ENCODE measurements at regions not wholly inside any gene's neighbourhood (a gene's known extent, or its start where the extent isn't known, plus 50 kb on each side); places are given as distances from the start of the nearest gene placed in this dataset.
"Not testable (repeated sequence)": the region's sequence is repeated elsewhere in the genome, so short reads cannot be mapped to it uniquely, and the experiment has no call there.

DNA sequence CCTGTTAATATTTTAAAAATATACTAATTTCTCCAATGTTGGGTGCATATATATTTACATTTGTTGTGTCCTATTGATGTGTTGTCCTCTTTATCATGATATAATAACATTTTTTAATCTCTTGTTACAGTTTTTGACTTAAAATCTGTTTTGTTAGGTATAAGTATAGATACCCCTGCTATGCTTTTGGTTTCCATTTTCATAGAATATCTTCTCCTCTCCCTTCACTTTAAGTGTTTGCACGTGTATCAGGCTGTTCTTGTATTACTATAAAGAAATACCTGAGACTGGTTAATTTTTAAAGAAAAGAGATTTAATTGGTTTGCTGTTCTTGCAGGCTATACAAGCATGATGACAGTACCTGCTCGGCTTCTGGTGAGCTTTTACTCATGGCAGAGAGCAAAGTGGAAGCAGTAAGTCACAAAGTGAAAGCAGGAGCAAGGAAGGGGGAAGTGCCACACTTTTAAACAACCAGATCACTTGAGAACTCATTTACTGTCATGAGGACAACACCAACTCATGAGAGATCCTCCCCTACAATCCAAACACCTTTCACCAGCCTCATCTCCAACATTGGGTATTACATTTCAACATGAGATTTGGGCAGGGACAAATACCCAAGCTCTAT is 340.5 kb upstream of the SYNCRIP start:
- DNase-seq (ENCODE audit: low read depth in 4 of 4, low spot score in 1 of 4) = no peak

DNA sequence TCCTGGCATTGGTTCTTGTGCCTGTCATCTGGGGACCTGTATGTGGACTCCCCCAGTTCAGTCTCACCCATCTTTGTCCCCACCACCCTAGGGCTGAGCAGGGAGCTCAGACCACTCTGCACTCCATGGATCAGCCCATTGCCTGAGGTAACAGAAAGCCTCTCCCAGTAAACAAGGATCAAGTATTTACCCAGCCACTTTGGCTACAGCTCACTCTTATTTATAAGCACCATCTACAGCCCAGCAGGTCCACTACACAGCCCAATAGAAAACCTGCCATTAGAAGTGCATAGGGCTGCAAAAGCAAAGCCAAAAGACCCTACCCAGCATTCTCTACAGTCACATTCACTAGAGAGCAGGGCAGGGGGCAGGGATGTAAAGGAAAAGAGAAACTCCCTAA is 335.0 kb upstream of the SYNCRIP start:
- no peak for DNase-seq (ENCODE audit: low read depth in 4 of 4, low spot score in 1 of 4)

DNA sequence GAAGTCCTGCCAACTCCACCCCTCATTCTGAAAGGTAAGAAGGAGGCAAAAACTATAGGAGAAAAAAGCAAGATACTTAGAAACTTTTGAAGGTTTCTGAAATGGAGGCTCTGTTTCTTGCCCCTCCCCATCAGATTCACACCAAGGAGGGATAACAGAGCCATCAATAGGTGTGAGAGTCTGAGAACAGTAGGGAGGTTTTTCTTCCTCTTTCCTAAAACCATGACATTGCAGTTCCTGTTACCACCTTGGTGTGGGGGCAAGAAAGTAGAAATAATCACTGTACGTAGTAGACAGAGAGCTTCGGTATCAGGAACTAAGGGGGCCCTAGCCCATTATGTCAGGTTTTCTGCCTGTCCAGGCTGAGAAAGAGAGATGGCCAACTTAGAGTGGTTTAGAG is 333.3 kb upstream of the SYNCRIP start:
- DNase-seq (ENCODE audit: low read depth in 4 of 4, low spot score in 1 of 4) = no peak

DNA sequence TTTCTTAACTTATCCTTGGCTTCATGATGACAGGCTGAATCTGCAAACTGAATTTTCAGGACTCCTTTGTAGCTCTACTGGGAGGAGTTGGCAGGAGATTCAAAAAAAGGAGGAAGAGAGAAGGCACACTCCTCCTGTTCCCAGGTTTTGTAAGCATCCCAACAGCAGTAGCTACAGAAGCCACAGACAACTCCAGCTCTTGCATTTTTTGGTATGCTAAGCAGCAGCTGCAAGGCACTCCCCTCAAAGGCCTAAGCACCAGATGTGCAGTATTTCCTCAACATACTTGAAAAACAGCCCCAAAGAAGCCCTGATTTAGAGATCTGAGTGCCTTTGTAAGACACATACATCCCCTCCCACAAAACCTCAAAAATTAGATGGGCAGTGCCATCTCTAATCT is 328.6 kb upstream of the SYNCRIP start:
- no peak for DNase-seq (ENCODE audit: low read depth in 4 of 4, low spot score in 1 of 4)

DNA sequence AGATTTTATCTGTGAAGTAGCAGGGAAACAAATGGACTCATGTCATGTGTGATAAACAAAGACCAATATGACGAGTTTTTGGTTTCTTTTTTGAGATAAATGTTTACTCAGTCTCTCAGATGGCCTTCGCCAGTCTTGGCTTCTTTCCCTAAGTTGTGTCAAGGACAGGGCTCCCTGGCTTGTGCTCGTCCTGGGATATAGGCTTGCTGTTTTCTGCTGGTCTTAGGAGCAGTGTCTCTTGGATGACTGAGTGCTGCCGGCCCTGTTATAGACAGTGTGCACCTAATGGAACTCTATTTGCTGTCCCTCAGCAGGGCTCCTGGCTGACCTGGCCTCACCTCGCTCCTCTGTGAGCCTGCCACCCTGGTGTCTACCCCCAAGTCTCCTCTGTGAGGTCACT is 324.1 kb upstream of the SYNCRIP start:
- DNase-seq (ENCODE audit: low read depth in 4 of 4, low spot score in 1 of 4) = no peak

DNA sequence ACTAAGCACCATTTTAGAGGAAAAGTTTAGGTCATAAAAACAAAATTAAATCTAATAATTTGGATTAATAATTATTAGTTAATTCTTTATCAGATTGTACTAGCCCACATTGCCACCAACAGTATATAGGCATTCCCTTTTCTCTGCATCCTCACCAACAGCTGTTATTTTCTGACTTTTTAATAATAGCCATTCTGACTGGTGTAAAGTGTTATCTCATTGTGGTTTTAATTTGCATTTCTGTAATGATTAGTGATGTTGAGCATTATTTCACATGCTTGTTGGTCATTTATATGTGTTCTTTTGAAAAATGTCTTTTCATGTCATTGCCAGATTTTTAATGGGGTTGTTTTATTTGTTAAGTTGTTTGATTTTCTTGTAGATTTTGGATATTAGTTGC is 319.1 kb upstream of the SYNCRIP start:
- DNase-seq (ENCODE audit: low read depth in 4 of 4, low spot score in 1 of 4) = no peak

DNA sequence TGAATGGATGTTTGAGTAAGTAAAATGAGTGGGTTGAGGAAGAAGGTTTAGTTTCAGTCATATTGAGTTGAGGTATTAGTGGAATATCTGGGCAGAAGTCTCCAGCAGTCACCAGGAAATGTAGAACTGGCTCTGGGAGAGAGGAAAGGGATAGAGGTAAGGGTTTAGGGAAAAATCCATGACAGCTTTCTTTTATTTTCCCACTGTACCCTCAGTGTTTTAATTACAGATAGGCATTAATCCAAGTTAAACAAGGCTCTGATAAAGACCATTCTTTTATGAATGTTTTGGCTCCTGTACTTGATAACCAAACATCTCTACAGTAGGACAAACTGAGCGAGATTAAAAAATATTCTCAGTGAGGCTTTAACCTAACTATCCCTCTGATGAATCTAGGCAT is 318.4 kb upstream of the SYNCRIP start:
- no peak for DNase-seq (ENCODE audit: low read depth in 4 of 4, low spot score in 1 of 4)

DNA sequence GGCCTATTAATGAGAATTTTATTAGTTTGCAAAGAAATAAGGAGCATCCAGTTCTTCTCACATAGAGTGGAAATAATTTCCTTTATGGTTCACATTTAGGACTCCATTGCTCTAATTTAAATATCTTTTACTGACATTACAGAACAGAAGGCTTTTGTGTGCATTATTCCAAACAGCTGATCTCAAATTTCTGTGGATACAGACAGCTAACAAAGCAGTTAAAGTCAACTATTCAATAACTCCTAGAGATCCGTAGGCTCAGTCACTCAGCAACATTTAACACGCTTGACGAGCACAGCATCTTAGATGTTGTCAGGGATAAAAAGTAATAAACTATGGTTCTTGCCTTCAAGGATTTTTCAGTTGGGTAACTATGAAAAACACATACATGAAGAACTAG is 305.8 kb upstream of the SYNCRIP start:
- DNase-seq (ENCODE audit: low read depth in 4 of 4, low spot score in 1 of 4) = no peak

DNA sequence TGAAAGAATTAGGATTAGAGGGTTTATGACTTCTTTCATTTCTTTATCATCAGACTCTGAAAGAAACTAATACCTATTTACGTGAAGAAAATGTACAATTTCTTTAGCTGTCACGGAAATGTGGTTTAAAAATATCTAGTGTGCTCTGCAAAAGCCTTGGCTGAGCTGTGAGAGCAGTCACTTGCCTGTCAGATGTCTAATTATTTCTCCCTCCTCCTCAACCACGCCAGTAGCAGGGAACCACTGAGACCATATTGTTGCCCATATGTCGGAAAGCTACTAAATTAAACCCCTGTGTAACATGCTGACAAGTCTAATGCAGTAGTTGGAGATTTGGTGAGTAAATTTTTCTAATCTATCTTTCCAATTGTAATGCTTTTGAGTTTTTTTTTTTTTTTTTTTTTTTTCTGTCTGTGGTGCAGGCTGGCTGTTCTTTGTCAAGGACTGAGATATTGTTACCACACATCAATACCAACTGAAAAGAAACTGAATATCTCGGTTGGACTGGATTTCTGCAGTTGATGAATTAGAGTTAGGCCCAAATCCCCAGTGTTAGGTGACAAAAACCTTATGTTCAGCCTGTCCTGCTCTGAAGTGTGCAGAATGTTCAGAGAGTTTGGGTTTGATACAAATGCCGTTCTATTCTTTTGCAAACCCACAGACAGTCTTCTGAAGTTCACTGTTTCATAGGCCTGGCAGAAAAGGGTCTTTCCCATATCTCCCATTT is 302.9 kb upstream of the SYNCRIP start:
- no peak for DNase-seq (ENCODE audit: low read depth in 4 of 4, low spot score in 1 of 4)

DNA sequence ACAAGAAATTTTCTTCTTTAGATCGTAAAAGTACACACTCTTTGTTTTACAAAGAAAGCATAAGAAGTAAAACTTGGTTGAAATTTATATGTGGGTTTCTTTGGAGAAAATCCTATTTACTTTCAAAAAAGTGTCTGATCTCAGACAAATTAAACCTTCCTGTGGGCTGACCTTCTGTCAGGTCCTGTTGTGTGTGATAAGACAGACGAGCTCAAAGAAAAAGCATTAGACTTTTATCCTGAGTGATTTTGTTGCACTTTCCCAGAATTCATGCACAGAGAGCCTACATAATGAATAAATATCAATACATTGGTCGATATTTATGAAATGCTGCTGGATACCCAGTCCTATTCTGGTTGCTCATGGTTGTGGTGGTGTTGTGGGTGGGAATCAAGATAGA is 302.1 kb upstream of the SYNCRIP start:
- DNase-seq (ENCODE audit: low read depth in 4 of 4, low spot score in 1 of 4) = no peak

DNA sequence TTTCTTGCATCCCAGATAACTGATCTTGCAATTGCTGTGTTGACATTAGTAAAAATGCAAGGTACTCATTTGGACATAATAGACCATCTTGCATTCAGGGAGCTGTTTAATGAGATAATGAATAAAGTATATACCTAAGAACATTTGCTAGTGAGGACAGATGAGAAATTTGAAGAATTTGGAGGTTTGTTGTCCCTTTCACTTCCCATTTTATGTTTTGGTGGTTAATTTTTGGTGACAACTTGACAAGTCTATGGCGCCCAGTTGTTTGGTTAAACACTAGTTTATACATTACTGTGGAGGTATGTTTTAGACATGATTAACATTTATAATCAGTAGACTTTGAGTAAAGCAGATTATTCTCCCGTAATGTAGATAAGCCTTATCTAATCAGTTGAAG is 300.2 kb upstream of the SYNCRIP start:
- no peak for DNase-seq (ENCODE audit: low read depth in 4 of 4, low spot score in 1 of 4)

DNA sequence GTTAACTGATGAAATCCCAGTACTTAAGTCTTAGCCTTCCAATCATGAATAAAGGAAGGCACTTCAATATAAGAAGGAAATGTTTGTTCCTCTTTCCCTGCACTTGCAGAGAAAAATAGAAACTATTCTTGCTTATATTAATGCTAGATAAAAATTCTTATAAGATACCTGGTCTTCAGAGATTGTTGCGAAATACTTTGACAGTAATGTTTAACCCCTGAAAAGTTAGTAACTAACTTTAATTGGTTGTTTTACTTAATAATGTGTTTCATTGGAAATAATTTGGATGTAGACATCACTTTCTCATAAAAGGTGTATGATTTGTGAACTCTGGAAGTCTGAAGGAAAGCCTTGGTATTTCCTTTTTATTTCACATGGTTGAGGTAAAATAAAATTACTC is 294.2 kb upstream of the SYNCRIP start:
- DNase-seq (ENCODE audit: low read depth in 4 of 4, low spot score in 1 of 4) = no peak

DNA sequence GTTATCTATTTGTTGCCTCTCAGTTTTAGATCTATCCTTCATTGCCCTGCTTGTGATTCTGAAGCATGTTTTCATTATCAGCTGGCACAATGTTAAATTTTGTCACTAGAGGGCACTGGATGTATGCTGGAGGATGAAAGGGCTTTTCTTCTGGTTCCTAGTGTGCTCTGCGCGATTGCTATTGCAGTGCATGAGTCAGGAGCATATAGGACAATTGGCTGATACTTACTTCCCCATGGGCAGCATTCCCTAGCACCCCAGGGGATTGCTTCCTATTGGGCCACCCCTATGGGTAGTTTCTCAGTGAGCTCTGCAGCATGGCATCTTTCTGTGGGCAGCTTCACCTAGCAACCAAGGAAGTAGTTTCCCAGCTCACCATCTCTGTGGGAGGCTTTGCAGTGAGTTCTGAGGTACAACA is 280.3 kb upstream of the SYNCRIP start:
- no peak for DNase-seq (ENCODE audit: low read depth in 4 of 4, low spot score in 1 of 4)

DNA sequence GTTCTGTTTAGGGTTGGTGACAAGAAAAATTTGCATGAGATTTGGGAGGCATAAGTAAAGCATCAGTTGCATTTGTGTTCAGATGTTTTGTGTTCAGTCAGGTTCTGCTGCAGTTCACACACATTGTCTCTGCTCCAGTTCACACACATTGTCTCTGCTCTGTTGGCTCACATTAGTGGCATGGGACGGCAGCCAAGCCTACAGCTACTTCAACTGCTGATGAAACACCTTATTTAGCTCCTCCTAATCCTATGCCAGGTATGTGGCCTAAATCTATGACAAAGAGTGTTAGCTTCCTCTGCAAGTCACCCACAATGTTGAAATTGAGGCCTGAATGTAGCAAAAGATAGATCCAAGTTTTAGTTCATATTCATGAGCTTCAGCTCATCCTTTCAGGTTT is 278.1 kb upstream of the SYNCRIP start:
- DNase-seq (ENCODE audit: low read depth in 4 of 4, low spot score in 1 of 4) = no peak

DNA sequence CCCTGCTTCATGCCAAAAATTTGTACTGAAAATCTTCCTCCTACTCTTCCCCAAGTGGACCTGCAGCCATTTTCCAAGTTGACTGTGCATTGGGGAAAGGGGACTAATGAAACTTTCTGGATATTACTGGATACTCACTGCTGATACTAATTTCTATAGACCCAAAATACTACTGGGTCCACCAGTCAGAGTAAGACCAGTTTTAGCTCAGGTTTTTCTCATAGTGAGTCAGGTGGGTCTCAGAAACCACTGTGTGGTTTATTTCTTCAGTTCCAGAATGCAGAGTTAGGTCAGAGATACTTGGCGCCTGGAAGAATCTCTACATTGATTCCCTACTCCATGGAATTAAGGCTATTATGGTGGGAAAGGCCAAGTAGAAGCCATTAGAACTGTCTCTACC is 274.8 kb upstream of the SYNCRIP start:
- DNase-seq (ENCODE audit: low read depth in 4 of 4, low spot score in 1 of 4) = no peak

DNA sequence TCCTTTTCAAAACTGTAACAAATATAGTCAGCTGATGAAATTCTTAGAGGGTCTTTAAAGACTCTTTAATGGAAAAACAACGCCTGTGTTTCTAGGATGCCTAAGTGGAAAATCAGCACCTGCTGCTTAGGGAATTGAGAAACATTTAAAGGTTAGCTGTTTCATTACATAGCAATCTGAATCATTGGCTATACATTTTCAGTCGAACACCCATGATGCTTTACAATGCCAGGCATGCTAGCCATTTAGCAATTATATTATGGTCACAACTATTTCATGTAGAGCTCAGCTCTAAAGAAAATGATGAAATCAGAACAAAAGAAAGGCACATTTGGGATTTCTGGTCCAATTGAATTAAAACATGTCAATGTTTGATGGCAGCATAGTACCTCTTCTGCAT is 270.3 kb upstream of the SYNCRIP start:
- DNase-seq (ENCODE audit: low read depth in 4 of 4, low spot score in 1 of 4) = no peak

DNA sequence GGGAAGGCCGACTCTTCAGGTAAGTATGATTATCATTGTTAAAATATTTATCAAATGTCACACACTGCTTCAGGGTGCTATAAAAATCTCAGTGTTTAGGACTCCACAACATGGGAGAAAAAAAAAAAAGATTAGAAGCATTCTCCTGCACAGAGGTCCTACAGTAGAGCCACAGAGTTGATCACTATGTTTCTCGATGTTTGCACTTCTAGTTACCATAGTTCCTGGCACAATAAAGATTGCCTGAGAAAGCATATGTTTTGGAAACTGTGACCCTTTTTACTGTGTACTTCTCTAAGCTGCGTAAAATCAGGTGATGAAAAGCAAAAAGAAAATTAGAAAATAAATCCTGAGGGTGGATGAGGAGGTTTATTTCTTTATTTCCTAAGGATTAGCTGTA is 269.9 kb upstream of the SYNCRIP start:
- DNase-seq (ENCODE audit: low read depth in 4 of 4, low spot score in 1 of 4) = no peak

DNA sequence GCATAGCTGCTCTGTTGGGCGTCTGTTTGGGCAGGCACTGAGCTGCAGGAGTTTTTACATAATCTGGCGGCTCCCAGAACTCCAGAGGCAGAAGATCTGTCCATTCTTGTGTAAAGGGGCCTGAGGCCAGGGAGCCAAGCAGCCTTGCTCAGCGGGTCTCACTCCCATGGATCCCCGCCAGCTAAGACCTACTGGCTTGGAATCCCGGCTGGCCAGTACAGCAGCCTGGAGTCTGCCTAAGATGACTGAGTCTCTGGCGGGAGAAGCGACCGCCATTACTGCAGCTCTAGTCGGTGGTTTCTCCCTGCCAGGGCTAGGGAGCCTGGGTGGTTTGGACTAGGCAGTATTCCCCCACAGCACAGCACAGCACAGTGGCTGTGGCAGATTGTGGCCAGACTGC is 268.4 kb upstream of the SYNCRIP start:
- DNase-seq (ENCODE audit: low read depth in 4 of 4, low spot score in 1 of 4) = no peak

DNA sequence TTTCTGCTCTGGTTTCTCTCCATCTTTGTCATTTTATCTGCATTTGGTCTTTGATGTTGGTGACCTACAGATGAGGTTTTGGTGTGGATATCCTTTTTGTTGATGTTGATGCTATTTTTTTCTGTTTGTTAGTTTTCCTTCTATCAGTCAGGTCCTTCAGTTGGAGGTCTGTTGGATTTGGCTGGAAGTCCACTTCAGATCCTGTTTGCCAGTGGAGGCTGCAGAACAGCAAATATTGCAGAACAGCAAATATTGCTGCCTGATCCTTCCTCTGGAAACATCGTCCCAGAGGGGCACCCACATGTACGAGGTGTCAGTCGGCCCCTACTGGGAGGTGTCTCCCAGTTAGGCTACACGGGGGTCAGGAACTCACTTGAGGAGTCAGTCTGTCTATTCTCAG is 265.4 kb upstream of the SYNCRIP start:
- DNase-seq (ENCODE audit: low read depth in 4 of 4, low spot score in 1 of 4) = not testable (repeated sequence)

DNA sequence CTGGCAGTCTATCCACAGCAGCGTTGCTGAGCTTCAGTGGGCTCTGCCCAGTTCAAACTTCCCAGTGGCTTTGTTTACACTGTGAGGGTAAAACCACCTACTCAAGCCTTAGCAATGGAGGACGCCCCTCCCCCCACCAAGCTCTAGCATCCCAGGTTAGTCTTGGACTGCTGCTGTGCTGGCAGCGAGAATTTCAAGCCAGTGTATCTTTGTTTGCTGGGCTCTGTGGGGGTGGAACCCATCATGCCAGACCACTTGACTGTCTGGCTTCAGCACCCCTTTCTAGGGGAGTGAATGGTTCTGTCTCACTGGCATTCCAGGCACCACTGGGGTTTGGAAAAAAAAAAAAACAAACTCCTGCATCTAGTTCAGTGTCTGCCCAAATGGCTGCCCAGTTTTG is 249.7 kb upstream of the SYNCRIP start:
- DNase-seq (ENCODE audit: low read depth in 4 of 4, low spot score in 1 of 4) = no peak

DNA sequence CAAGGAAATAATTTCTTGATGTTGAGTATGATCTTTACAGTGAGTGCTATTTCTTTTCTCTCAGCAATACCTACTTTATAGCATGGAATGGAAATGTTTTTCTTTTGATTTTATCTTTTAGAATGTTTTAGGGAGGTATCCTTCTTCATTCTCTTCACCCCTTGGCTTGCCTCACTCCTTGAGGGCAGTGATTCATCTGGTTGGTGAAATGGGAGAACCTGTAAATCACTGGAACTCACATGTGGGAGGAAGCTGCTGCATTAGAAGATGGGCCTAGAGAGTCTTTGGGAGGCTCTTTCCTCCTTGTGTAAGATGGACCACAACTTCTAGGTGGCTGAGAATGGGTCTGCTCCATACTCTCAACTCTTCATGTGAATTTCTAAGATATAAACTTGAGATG is 244.8 kb upstream of the SYNCRIP start:
- no peak for DNase-seq (ENCODE audit: low read depth in 4 of 4, low spot score in 1 of 4)

DNA sequence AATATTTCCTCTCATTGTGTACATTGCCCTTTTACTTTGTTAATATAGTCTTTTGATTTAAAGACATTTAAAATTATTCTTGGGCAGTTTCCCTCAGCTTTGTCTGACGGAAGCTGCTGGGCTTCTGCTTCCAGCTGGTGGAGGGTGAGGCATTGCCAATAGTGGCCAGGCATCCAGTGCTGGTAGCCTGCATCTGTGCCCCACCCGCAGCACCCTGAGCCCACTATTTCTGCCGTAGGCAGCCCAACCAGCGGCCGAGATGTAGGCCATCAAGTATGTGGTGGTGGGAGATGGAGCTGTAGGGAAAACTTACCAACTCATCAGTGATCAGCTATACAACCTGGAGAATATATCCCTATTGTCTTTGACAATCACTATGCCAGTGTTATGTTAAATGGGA is 226.0 kb upstream of the SYNCRIP start:
- no peak for DNase-seq (ENCODE audit: low read depth in 4 of 4, low spot score in 1 of 4)

DNA sequence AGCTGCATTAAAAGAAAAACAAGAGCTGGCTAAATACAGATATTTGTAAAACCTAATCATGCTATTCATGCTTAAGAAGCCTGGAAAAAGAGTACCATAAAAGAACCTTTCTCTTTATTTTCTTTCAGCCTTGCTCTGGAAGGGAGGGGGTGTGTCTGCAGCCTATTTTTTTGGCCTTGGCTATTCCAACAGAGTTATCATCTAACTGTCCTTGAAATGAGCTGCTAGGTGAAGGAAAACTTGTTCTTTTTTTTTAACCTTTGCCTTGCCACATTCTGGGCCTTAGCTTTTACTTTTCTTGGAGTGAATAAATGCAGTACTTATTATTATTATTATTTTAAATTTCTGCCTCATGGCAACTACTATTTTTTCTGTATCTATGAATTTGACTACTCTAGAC is 224.9 kb upstream of the SYNCRIP start:
- no peak for DNase-seq (ENCODE audit: low read depth in 4 of 4, low spot score in 1 of 4)
